ENCODE measurements at regions not wholly inside any gene's neighbourhood (a gene's known extent, or its start where the extent isn't known, plus 50 kb on each side); places are given as distances from the start of the nearest gene placed in this dataset.

DNA sequence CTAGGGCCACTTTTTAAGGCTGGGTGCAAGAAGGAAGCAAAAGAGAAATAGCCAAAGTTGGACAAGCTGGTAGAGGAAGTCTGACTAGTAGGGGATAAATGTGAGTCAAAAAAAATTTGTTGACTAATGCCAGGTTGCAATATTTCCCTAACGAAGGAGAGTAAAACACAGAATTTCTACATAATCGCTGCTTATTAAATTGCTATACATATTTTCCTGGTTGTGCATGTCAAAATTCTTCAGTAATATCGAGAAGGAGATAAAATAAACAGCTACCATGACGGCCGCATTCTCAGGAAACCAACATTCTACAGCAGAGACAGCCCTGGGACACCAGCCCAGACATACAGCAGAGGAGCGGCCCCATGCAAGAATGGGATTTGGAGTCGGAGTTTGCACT lies 148.3 kb downstream of the ESM1 start:
- Mint-ChIP-seq H3K27me3 (no peaks in the 10 kb centered on the region), H3K27ac (no peak overlapping the region), H3K4me1 (ENCODE audit: low read depth in 2 of 2) (peaks cover 0 to 12% of the 10 kb centered on the region in 2 donors), H3K4me3 (no peak overlapping the region), H3K36me3 (ENCODE audit: insufficient read depth) (no peaks in the 10 kb centered on the region), H3K9me3 (no peaks in the 10 kb centered on the region)
- no peak for DNase-seq
- ATAC-seq (replicated peaks) = no peak

DNA sequence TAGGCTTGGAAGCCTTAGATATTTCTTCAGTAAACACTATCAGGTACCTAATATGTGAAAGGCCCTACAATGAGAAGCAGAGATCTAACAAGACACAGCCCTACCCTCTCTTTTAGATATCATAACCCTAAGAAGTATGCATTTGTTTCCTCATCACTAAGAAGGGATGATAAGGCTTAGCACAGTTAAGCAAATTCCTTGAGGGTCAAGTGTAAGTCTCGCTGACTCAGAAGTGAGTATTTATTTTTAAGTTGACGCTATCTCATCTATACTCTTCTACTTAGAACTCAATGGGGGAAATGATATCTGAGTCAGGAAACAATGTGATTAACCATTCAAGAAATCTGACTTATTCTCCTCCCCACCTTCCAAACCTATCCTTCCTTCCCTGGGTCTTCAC lies 149.7 kb downstream of the ESM1 start:
- Mint-ChIP-seq H3K9me3 (no peaks in the 10 kb centered on the region), H3K27ac (no peak overlapping the region), H3K4me1 (ENCODE audit: low read depth in 2 of 2) (peaks cover 0 to 18% of the 10 kb centered on the region in 2 donors), H3K4me3 (no peak overlapping the region), H3K27me3 (no peaks in the 10 kb centered on the region), H3K36me3 (ENCODE audit: insufficient read depth) (no peaks in the 10 kb centered on the region)
- ATAC-seq (replicated peaks) = no peak
- no peak for DNase-seq

DNA sequence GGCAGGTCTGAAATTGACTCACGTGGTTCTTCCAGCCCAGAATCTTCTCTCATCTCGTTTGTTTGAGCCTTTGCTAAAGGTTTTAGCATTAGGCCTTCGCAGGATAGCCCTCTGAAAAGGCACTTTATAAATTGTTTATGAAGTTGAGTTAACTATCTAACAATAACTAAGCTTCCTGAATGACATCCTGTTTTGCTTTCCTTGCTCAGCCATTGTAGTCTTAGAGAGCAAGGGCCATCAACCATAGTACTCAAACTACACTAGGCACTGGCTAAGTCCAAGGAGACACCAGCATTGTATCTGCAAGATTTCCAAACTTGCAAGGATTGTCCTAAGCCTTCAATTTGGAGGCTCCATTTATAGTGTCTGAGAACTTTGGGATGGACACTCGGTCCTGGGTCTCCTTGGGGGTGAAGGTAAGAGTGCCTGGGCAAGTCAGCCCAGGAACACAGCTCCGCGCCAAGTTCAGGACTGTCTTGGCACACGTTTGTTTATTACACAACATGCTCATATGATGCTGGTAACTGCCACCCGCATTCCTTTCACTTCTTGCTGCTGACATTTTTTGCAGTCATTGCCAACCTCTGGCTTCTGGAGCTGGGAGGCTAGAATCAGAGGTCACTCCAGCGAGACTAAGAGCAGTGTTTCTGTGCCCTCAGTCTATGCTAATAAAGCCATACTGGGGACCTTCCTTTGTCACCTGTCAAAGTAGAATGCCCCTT lies 151.1 kb downstream of the ESM1 start:
- ATAC-seq (replicated peaks) (no peak), DNase-seq (no peak)
- peaks cover 0 to 21% of the 10 kb centered on the region in 2 donors for H3K4me1 Mint-ChIP-seq (ENCODE audit: low read depth in 2 of 2)
- no peaks in the 10 kb centered on the region for H3K27me3 Mint-ChIP-seq
- no peaks in the 10 kb centered on the region for H3K36me3 Mint-ChIP-seq (ENCODE audit: insufficient read depth)
- H3K9me3 Mint-ChIP-seq = no peaks in the 10 kb centered on the region
- H3K27ac Mint-ChIP-seq = peak overlapping the region in 1 of 2 donors; percentile 18
- H3K4me3 Mint-ChIP-seq = no peak overlapping the region

DNA sequence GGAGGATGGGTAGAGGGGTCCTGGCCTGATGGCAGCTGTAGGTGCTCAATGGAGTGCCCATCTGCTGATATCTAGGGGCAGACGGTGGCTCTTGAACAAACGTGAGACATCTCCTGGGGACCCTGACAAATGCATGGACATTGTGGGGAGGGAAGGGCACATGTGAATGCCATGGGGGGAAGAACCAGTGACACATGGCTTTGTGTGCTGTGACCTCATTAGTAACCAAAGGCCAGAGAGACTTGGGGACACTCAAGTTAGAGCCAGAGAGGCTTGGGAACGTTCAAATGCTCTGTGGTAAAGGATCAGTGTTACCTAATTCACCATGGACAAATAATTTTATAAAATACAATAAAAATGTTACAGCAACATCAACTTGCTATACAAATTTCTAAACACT lies 151.8 kb downstream of the ESM1 start:
- Mint-ChIP-seq H3K9me3 (no peaks in the 10 kb centered on the region), H3K36me3 (ENCODE audit: insufficient read depth) (no peaks in the 10 kb centered on the region), H3K4me3 (no peak overlapping the region), H3K4me1 (ENCODE audit: low read depth in 2 of 2) (peaks cover 2 to 27% of the 10 kb centered on the region in 2 donors), H3K27ac (peak overlapping the region; percentile 77 to 92), H3K27me3 (no peaks in the 10 kb centered on the region)
- no peak for DNase-seq
- ATAC-seq (replicated peaks) = no peak

DNA sequence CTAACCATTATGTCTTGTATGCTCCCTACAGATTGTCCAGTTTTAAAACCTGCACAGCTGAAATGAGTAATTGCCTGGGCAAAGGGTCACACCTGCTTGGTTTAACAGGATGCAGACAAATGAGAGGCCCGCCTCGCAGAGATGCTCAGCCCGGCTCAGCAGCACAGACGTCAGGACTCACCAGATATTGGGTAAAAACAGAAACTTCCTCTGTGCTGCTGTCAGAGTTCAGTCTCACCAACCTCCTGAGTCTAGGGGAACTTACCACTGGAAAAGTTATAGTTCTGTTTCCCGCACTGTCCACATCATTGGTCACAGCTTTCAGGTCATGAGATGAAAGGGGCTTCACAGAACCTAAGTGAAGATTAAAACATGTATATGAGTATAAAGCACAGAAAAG lies 152.5 kb downstream of the ESM1 start:
- H3K9me3 Mint-ChIP-seq = no peaks in the 10 kb centered on the region
- H3K27me3 Mint-ChIP-seq = no peaks in the 10 kb centered on the region
- peak overlapping the region in 1 of 2 donors; percentile 32 for H3K4me3 Mint-ChIP-seq
- no peaks in the 10 kb centered on the region for H3K36me3 Mint-ChIP-seq (ENCODE audit: insufficient read depth)
- peak in 1 of 3 experiments; percentile 25 for DNase-seq
- ATAC-seq (replicated peaks) = peak; percentile 59
- H3K4me1 Mint-ChIP-seq (ENCODE audit: low read depth in 2 of 2) = peaks cover 2 to 27% of the 10 kb centered on the region in 2 donors
- H3K27ac Mint-ChIP-seq = peak overlapping the region; percentile 77 to 92

DNA sequence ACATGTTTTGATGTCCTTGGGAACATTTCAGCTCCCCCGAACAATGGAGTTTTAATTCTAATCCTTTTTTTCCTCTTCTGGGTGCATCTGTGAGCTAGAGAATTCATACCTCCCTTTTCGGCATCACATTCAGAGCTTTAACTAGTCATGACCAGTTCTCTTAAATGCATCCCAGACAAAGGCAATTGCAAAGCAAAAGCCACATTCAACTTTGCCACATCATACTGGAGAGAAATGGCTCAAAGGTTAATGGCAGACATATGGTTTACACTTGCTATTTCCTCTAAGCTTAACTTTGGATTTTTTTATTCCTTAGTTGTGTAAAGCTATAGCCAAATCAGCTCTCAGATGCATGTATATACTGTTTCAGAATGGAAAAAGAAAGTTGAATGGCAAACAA lies 153.3 kb downstream of the ESM1 start:
- no peaks in the 10 kb centered on the region for H3K27me3 Mint-ChIP-seq
- H3K36me3 Mint-ChIP-seq (ENCODE audit: insufficient read depth) = no peaks in the 10 kb centered on the region
- H3K27ac Mint-ChIP-seq = no peak overlapping the region
- peaks cover 2 to 27% of the 10 kb centered on the region in 2 donors for H3K4me1 Mint-ChIP-seq (ENCODE audit: low read depth in 2 of 2)
- DNase-seq = no peak
- no peaks in the 10 kb centered on the region for H3K9me3 Mint-ChIP-seq
- H3K4me3 Mint-ChIP-seq = no peak overlapping the region
- no peak for ATAC-seq (replicated peaks)

DNA sequence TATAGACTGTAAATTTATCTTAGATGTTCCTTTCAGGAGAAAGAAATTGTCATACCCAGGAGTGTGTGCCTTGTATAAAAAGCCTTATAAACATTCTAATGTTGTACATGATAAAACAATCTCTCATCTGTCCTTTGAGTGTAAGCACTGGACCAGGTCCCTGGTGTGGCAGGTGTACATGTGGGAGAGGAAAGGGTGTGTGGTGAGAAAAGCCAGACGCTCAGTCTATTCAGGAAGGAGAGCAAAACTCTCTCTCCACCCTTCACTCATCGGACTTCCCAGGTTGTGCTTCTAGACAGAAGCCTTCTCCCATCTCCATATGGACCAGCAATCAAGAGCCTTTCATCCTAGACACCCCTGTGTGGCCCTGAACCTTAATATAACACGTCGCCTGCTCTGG lies 154.2 kb downstream of the ESM1 start:
- no peak for DNase-seq
- H3K9me3 Mint-ChIP-seq = no peaks in the 10 kb centered on the region
- ATAC-seq (replicated peaks) = no peak
- H3K27ac Mint-ChIP-seq = no peak overlapping the region
- no peaks in the 10 kb centered on the region for H3K27me3 Mint-ChIP-seq
- H3K4me3 Mint-ChIP-seq = no peak overlapping the region
- H3K36me3 Mint-ChIP-seq (ENCODE audit: insufficient read depth) = no peaks in the 10 kb centered on the region
- peaks cover 2 to 27% of the 10 kb centered on the region in 2 donors for H3K4me1 Mint-ChIP-seq (ENCODE audit: low read depth in 2 of 2)

DNA sequence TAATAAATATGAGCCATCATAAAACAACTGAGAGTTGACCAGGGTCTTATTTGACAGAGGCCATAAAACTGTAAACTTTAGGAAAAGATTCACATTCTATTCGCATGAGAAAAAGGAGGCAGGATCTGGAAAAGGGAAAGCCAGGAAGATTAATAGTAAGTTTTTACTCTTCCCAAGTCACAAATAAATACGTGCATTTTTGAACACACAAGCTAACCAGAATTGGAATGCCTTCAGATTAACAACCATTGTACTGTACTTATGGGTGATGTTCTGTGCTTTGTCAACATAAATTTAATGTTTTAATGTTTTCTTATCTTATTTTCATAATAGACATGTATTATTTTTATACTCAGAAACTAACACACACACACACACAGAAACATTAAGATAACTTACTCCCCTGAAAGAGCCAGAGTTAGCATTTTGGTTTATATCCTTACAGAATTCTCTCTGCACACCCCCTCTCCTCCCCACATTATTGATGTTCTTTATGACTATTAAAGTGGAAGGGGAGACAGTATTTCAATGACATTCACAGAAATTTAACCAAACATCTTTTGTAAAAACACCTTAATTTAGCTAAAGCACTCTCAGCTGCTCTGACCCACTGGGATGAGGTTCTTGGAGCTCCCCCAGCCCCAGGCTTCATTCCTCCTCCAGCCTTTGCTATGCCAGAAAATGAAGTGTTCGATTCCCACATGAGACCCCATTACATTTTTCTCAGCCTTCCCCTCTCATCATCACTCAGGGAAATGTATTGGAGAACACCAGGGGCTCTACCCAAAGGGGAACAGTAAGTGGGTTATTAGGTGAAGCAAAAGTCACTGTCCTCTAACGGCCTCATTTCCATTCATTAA lies 155.5 kb downstream of the ESM1 start:
- Mint-ChIP-seq H3K27ac (peak overlapping the region in 1 of 2 donors; percentile 70), H3K4me1 (ENCODE audit: low read depth in 2 of 2) (peaks cover 2 to 27% of the 10 kb centered on the region in 2 donors), H3K36me3 (ENCODE audit: insufficient read depth) (no peaks in the 10 kb centered on the region), H3K9me3 (no peaks in the 10 kb centered on the region), H3K4me3 (peak overlapping the region in 1 of 2 donors; percentile 55), H3K27me3 (no peaks in the 10 kb centered on the region)
- ATAC-seq (replicated peaks) (no peak), DNase-seq (no peak)

DNA sequence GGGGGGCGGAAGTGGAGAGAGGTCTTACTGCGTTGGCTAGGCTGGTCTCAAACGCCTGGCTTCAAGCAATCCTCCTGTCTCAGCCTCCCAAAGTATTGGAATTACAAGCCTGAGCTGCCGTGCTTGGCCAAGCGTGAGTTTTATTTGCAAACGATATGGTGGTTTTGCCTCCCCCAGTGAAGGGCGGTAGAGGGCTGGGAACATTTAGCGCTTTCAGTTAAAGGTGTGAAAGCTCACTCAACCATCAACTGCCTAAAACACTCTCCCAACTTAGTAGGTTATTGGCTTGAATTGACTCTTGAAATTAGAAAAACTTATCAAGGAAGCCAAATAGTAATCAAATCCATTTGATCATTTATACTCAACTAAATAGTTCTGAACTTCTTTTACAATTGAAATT lies 156.3 kb downstream of the ESM1 start:
- Mint-ChIP-seq H3K27me3 (peaks cover 0 to 1% of the 10 kb centered on the region in 2 donors), H3K4me1 (ENCODE audit: low read depth in 2 of 2) (peaks cover 2 to 26% of the 10 kb centered on the region in 2 donors), H3K36me3 (ENCODE audit: insufficient read depth) (no peaks in the 10 kb centered on the region), H3K27ac (peak overlapping the region in 1 of 2 donors; percentile 70), H3K9me3 (no peaks in the 10 kb centered on the region), H3K4me3 (peak overlapping the region in 1 of 2 donors; percentile 55)
- DNase-seq (peak in 1 of 3 experiments; percentile 11), ATAC-seq (replicated peaks) (no peak)

DNA sequence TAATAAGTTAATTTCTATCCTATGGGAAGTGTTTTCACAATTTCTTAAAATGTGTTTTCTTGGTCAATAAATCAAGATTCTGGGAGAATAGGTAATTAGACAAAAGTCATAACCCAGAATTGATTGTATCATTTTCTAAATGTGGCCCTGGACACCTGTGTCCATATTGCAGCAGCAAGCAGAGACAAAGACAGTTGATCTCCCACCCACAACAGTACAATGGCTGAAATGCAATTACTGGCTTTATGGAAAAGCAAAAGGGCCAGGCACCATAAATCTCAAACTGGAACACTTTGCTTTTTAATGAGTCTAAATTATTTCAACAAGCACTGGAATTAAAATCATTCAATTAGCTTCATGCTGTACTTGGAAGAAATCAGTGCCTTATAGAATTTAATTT lies 157.2 kb downstream of the ESM1 start:
- no peak for ATAC-seq (replicated peaks)
- Mint-ChIP-seq H3K9me3 (no peaks in the 10 kb centered on the region), H3K4me3 (no peak overlapping the region), H3K36me3 (ENCODE audit: insufficient read depth) (no peaks in the 10 kb centered on the region), H3K27me3 (peaks cover 0 to 8% of the 10 kb centered on the region in 2 donors), H3K27ac (no peak overlapping the region), H3K4me1 (ENCODE audit: low read depth in 2 of 2) (peaks cover 2 to 19% of the 10 kb centered on the region in 2 donors)
- no peak for DNase-seq

DNA sequence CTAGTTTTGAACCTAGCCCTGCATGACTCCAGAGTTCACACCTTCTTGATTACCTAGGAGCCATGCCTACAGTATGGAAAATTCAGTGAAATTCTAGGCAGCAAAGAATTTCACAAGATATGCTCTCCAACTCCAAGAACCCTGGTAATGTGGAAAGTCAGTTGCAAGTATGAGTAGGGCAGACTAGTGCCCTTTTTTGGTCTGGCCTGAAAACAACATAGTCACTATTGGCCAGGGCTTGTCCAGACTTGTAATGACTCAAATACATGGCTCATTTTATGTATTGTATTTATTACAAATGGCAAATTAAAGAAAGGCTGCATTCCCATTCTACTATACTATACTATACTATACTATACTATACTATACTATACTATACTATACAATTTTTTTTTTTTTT lies 160.4 kb downstream of the ESM1 start:
- ATAC-seq (replicated peaks) (no peak), DNase-seq (no peak)
- H3K36me3 Mint-ChIP-seq (ENCODE audit: insufficient read depth) = no peaks in the 10 kb centered on the region
- peaks cover 0 to 8% of the 10 kb centered on the region in 2 donors for H3K27me3 Mint-ChIP-seq
- H3K9me3 Mint-ChIP-seq = no peaks in the 10 kb centered on the region
- no peak overlapping the region for H3K4me3 Mint-ChIP-seq
- no peak overlapping the region for H3K27ac Mint-ChIP-seq
- H3K4me1 Mint-ChIP-seq (ENCODE audit: low read depth in 2 of 2) = peaks cover 2 to 9% of the 10 kb centered on the region in 2 donors

DNA sequence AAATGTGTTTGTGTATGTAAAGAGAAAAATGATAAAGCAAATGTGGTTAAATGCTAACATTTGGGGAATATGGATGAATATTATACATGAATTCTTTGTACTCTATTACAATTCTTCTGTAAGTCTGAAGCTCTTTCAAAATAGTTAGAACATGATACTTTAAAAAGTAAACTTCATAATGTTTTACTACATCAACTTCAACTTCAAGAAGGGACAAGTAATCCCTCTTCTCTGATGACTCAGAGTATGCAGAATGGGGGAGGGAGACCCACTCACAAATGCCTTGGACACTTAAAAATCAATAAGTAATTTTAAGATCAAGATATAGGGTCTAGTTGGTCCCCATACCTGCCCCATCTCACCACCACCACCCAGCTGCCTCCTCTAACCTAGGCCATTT lies 162.4 kb downstream of the ESM1 start:
- no peak for ATAC-seq (replicated peaks)
- no peaks in the 10 kb centered on the region for H3K9me3 Mint-ChIP-seq

DNA sequence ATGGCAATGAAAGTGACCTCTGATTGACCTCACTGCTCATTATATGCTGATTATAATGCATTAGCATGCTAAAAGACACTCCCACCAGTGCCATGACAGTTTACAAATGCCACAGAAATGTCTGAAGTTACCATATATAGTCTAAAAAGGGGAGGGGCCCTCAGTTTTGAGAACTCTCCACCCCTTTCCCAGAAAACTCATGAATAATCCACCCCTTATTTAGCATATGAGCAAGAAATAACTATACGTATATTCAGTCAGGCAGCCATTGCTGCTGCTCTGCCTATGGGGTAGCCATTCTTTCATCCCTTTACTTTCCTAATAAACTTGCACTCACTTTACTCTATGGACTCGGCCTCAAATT lies 163.1 kb downstream of the ESM1 start:
- no peaks in the 10 kb centered on the region for H3K4me1 Mint-ChIP-seq (ENCODE audit: low read depth in 2 of 2)
- no peak overlapping the region for H3K27ac Mint-ChIP-seq
- no peak overlapping the region for H3K4me3 Mint-ChIP-seq
- no peaks in the 10 kb centered on the region for H3K9me3 Mint-ChIP-seq
- DNase-seq = no peak
- peaks cover 0 to 8% of the 10 kb centered on the region in 2 donors for H3K27me3 Mint-ChIP-seq
- no peaks in the 10 kb centered on the region for H3K36me3 Mint-ChIP-seq (ENCODE audit: insufficient read depth)
- ATAC-seq (replicated peaks) = no peak

More for the DNA sequence above, 162.4 kb downstream of the ESM1 start:
- no peak overlapping the region for H3K27ac Mint-ChIP-seq
- no peak overlapping the region for H3K4me3 Mint-ChIP-seq
- H3K4me1 Mint-ChIP-seq (ENCODE audit: low read depth in 2 of 2) = no peaks in the 10 kb centered on the region
- DNase-seq = no peak
- peaks cover 0 to 8% of the 10 kb centered on the region in 2 donors for H3K27me3 Mint-ChIP-seq
- no peaks in the 10 kb centered on the region for H3K36me3 Mint-ChIP-seq (ENCODE audit: insufficient read depth)
